GM12891 (cell line): ENCODE measurements at regions not wholly inside any gene's neighbourhood (a gene's known extent, or its start where the extent isn't known, plus 50 kb on each side); places are given as distances from the start of the nearest gene placed in this dataset.

Experiments used
- POLR2A ChIP-seq: IDR thresholded peaks from 2 replicates; pipeline ENCODE4 v1.6.1; 2011; ENCODE audit warnings: low read depth, low read length, control low read depth
- POLR2AphosphoS5 ChIP-seq: IDR thresholded peaks from 2 replicates; pipeline ENCODE4 v1.6.1; 2011; ENCODE audit warnings: low read depth, low read length, control low read depth

DNA sequence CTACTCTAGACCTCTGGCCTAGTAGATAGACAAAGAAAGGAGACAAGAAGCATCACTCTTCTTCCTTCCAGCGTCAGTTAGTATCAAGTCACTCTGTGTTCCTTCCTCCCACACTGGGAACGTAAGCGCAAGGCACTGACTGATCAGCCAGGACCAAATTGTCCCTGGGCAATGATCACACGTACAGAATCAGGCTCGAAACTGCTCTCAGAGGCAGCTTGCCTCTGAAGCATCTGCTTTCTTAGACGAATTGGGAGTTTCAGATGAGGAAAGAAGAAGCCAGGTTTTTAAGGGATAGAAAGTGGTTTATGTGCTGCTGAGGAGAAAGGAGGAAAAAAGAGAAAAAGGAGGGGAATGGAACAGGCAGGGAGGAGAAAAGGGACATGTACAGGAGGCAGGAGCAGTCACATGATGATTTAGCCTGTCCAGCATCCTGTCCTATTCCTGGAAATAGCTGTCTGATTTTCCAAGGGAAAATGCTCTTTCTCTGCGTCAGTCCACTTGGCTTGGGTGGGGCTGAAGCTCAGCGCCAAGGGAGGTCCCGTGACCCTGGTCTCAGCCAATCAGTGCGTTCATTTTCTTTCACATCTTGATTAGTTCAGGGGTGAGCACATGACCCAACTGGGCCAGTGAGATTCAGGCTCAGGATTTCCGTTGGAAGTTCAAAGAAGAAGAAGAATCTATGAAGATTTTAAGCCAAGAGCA lies 102.0 kb upstream of the PRICKLE2 start:
- TF ChIP-seq POLR2A, result no peak
- TF ChIP-seq POLR2AphosphoS5, result no peak
